Mucosa of gallbladder (tissue), 1 donor: ENCODE measurements at regions not wholly inside any gene's neighbourhood (a gene's known extent, or its start where the extent isn't known, plus 50 kb on each side); places are given as distances from the start of the nearest gene placed in this dataset.
"Not testable (repeated sequence)": the region's sequence is repeated elsewhere in the genome, so short reads cannot be mapped to it uniquely, and the experiment has no call there.

Source experiments
- DNase-seq: peaks from one replicate; pipeline ENCODE4 v3.0.0-alpha.2; 2020; ENCODE audit warnings: low spot score
- donor health status: DM: no; HTN: no; CAD: no.

GRCh38 chr1:221998781-221999180, 256.9 kb upstream of the DUSP10 start:
- DNase-seq: no peak

GRCh38 chr1:221998186-221998612, 256.3 kb upstream of the DUSP10 start:
- no peak for DNase-seq

- DNase-seq: not testable (repeated sequence)
Measured at GRCh38 chr1:221997012-221997411, 255.1 kb upstream of the DUSP10 start.

GRCh38 chr1:221994939-221995338, 253.1 kb upstream of the DUSP10 start:
- no peak for DNase-seq

GRCh38 chr1:221994274-221994698, 252.4 kb upstream of the DUSP10 start:
- no peak for DNase-seq

GRCh38 chr1:221993444-221993948, 251.6 kb upstream of the DUSP10 start:
- DNase-seq: no peak

GRCh38 chr1:221992427-221992826, 250.5 kb upstream of the DUSP10 start:
- no peak for DNase-seq

- DNase-seq: no peak
Measured at GRCh38 chr1:221991221-221991620, 249.3 kb upstream of the DUSP10 start.

- no peak for DNase-seq
Measured at GRCh38 chr1:221989741-221990140, 247.9 kb upstream of the DUSP10 start.

GRCh38 chr1:221988829-221989228, 246.9 kb upstream of the DUSP10 start:
- DNase-seq: no peak

GRCh38 chr1:221987860-221988520, 246.1 kb upstream of the DUSP10 start:
- no peak for DNase-seq

- no peak for DNase-seq
Measured at GRCh38 chr1:221983444-221983843, 241.6 kb upstream of the DUSP10 start.

- no peak for DNase-seq
Measured at GRCh38 chr1:221981461-221981860, 239.6 kb upstream of the DUSP10 start.

- no peak for DNase-seq
Measured at GRCh38 chr1:221979444-221980032, 237.6 kb upstream of the DUSP10 start.

GRCh38 chr1:221978631-221979334, 236.9 kb upstream of the DUSP10 start:
- DNase-seq: not testable (repeated sequence)

- DNase-seq: not testable (repeated sequence)
Measured at GRCh38 chr1:221973787-221974186, 231.9 kb upstream of the DUSP10 start.

GRCh38 chr1:221972276-221973235, 230.7 kb upstream of the DUSP10 start:
- no peak for DNase-seq

GRCh38 chr1:221971035-221971434, 229.1 kb upstream of the DUSP10 start:
- DNase-seq: not testable (repeated sequence)

- DNase-seq: not testable (repeated sequence)
Measured at GRCh38 chr1:221969298-221969858, 227.5 kb upstream of the DUSP10 start.

- DNase-seq: not testable (repeated sequence)
Measured at GRCh38 chr1:221967538-221967937, 225.6 kb upstream of the DUSP10 start.

- DNase-seq: not testable (repeated sequence)
Measured at GRCh38 chr1:221966888-221967287, 225.0 kb upstream of the DUSP10 start.
